Astrocyte (in vitro differentiated cells and primary cell): ENCODE measurements at regions not wholly inside any gene's neighbourhood (a gene's known extent, or its start where the extent isn't known, plus 50 kb on each side); places are given as distances from the start of the nearest gene placed in this dataset.

ENCODE experiments used
- DNase-seq: peaks from one replicate; pipeline ENCODE4 v3.0.0-alpha.2; 2010; ENCODE audit warnings: low read depth
- FAIRE-seq: peaks from 2 replicates; lab custom pipeline; 2011; peaks lifted over from hg19 to GRCh38; lab: Jason Lieb, UNC
- H2AFZ ChIP-seq: 2 replicates; pipeline ENCODE4 v1.6.0; 2012; ENCODE audit warnings: low read depth, low read length, inconsistent platforms
- H3K27ac ChIP-seq: 2 replicates; pipeline ENCODE4 v1.5.1; 2011; ENCODE audit warnings: low read depth, low read length, inconsistent platforms
- H3K27me3 ChIP-seq: 2 replicates; pipeline ENCODE4 v1.6.0; 2011; ENCODE audit warnings: low read length, inconsistent platforms; ENCODE audit not compliant: insufficient read depth
- H3K36me3 ChIP-seq: 2 replicates; pipeline ENCODE4 v1.5.1; 2011; ENCODE audit warnings: low read length, inconsistent platforms; ENCODE audit not compliant: insufficient read depth
- H3K4me1 ChIP-seq: 2 replicates; pipeline ENCODE4 v1.5.1; 2011; ENCODE audit warnings: low read length, inconsistent platforms; ENCODE audit not compliant: insufficient read depth
- H3K4me2 ChIP-seq: 2 replicates; pipeline ENCODE4 v1.6.0; 2012; ENCODE audit warnings: low read length, inconsistent platforms
- H3K4me3 ChIP-seq: 2 replicates; pipeline ENCODE4 v1.5.1; 2011; ENCODE audit warnings: low read depth, mild to moderate bottlenecking, low read length, inconsistent platforms; ENCODE audit not compliant: insufficient read depth
- H3K79me2 ChIP-seq: 2 replicates; pipeline ENCODE4 v1.6.0; 2012; ENCODE audit warnings: mild to moderate bottlenecking, low read length, inconsistent platforms; ENCODE audit not compliant: insufficient read depth
- H3K9ac ChIP-seq: 2 replicates; pipeline ENCODE4 v1.6.0; 2012; ENCODE audit warnings: mild to moderate bottlenecking, low read length, inconsistent platforms
- H3K9me3 ChIP-seq: 2 replicates; pipeline ENCODE4 v1.5.1; 2012; ENCODE audit warnings: low read depth, mild to moderate bottlenecking, low read length, inconsistent platforms; ENCODE audit not compliant: insufficient read depth
- H4K20me1 ChIP-seq: 2 replicates; pipeline ENCODE4 v1.6.0; 2012; ENCODE audit warnings: low read length, inconsistent platforms; ENCODE audit not compliant: insufficient read depth
- H3K27ac Mint-ChIP-seq: one replicate; pipeline ENCODE4 v1.8.0; 2021; ENCODE audit warnings: mild to moderate bottlenecking, mixed read lengths; ENCODE audit not compliant: unreplicated experiment
- H3K27me3 Mint-ChIP-seq: one replicate; pipeline ENCODE4 v1.8.0; 2021; ENCODE audit warnings: low read depth, mixed read lengths; ENCODE audit not compliant: unreplicated experiment
- H3K36me3 Mint-ChIP-seq: one replicate; pipeline ENCODE4 v1.8.0; 2021; ENCODE audit warnings: low read depth, mixed read lengths; ENCODE audit not compliant: unreplicated experiment
- H3K4me1 Mint-ChIP-seq: one replicate; pipeline ENCODE4 v1.8.0; 2021; ENCODE audit warnings: low read depth, mixed read lengths; ENCODE audit not compliant: unreplicated experiment
- H3K4me3 Mint-ChIP-seq: one replicate; pipeline ENCODE4 v1.8.0; 2021; ENCODE audit warnings: mild to moderate bottlenecking, moderate library complexity, mixed read lengths; ENCODE audit not compliant: unreplicated experiment
- H3K9me3 Mint-ChIP-seq: one replicate; pipeline ENCODE4 v1.8.0; 2021; ENCODE audit warnings: mild to moderate bottlenecking, mixed read lengths; ENCODE audit not compliant: unreplicated experiment
- CTCF ChIP-seq: IDR thresholded peaks from 2 replicates; pipeline ENCODE4 v1.5.1; 2011; ENCODE audit warnings: low read depth, mild to moderate bottlenecking, inconsistent platforms, low read length, moderate library complexity; ENCODE audit not compliant: insufficient read depth
- EZH2 ChIP-seq: IDR thresholded peaks from 2 replicates; pipeline ENCODE4 v1.6.1; 2012; ENCODE audit warnings: mild to moderate bottlenecking, low read length, inconsistent platforms; ENCODE audit not compliant: insufficient read depth

- Histone ChIP-seq H3K9me3 (no peaks in the 10 kb centered on the region), H3K27ac (no peak overlapping the region), H3K27me3 (no peaks in the 10 kb centered on the region), H3K4me2 (no peak overlapping the region), H3K79me2 (no peaks in the 10 kb centered on the region), H4K20me1 (no peaks in the 10 kb centered on the region), H2AFZ (no peak overlapping the region), H3K4me3 (no peak overlapping the region), H3K4me1 (no peaks in the 10 kb centered on the region), H3K9ac (no peak overlapping the region), H3K36me3 (no peaks in the 10 kb centered on the region)
- no peak overlapping the region for H3K27ac Mint-ChIP-seq
- no peak for FAIRE-seq
- H3K4me3 Mint-ChIP-seq: no peak overlapping the region
- no peaks in the 10 kb centered on the region for H3K36me3 Mint-ChIP-seq
- H3K4me1 Mint-ChIP-seq: no peaks in the 10 kb centered on the region
- DNase-seq: no peak
- H3K27me3 Mint-ChIP-seq: peaks cover 21% of the 10 kb centered on the region
- TF ChIP-seq EZH2: no peak
- no peak for TF ChIP-seq CTCF
- peaks cover 1% of the 10 kb centered on the region for H3K9me3 Mint-ChIP-seq
These were observed 524.2 kb upstream of the EEF2KMT start for GRCh38 chr16:5621826-5622225.

- no peaks in the 10 kb centered on the region for H3K79me2 ChIP-seq
- FAIRE-seq: no peak
- Mint-ChIP-seq H3K9me3 (peaks cover 1% of the 10 kb centered on the region), H3K27ac (no peak overlapping the region), H3K4me3 (no peak overlapping the region), H3K36me3 (no peaks in the 10 kb centered on the region), H3K4me1 (no peaks in the 10 kb centered on the region), H3K27me3 (peaks cover 33% of the 10 kb centered on the region)
- no peak overlapping the region for H3K27ac ChIP-seq
- no peaks in the 10 kb centered on the region for H4K20me1 ChIP-seq
- H3K27me3 ChIP-seq: no peaks in the 10 kb centered on the region
- H3K9ac ChIP-seq: no peak overlapping the region
- no peak overlapping the region for H3K4me3 ChIP-seq
- DNase-seq: no peak
- H3K4me1 ChIP-seq: no peaks in the 10 kb centered on the region
- no peak for TF ChIP-seq CTCF
- no peak for TF ChIP-seq EZH2
- H3K4me2 ChIP-seq: no peak overlapping the region
- no peaks in the 10 kb centered on the region for H3K36me3 ChIP-seq
- no peaks in the 10 kb centered on the region for H3K9me3 ChIP-seq
- no peak overlapping the region for H2AFZ ChIP-seq
These were observed 521.7 kb upstream of the EEF2KMT start for GRCh38 chr16:5619304-5619703.

GRCh38 chr16:5616841-5617240 lies 519.2 kb upstream of the EEF2KMT start:
- H3K9ac ChIP-seq: no peak overlapping the region
- H3K4me3 Mint-ChIP-seq: no peak overlapping the region
- H3K27me3 ChIP-seq: no peaks in the 10 kb centered on the region
- no peaks in the 10 kb centered on the region for H3K4me1 Mint-ChIP-seq
- H2AFZ ChIP-seq: no peak overlapping the region
- H3K36me3 Mint-ChIP-seq: no peaks in the 10 kb centered on the region
- H3K27ac Mint-ChIP-seq: no peak overlapping the region
- H3K9me3 ChIP-seq: peaks cover 3% of the 10 kb centered on the region
- H3K27ac ChIP-seq: no peak overlapping the region
- TF ChIP-seq CTCF (no peak), EZH2 (no peak)
- H4K20me1 ChIP-seq: no peaks in the 10 kb centered on the region
- H3K36me3 ChIP-seq: no peaks in the 10 kb centered on the region
- FAIRE-seq (no peak), DNase-seq (no peak)
- no peak overlapping the region for H3K4me3 ChIP-seq
- peaks cover 1% of the 10 kb centered on the region for H3K9me3 Mint-ChIP-seq
- no peak overlapping the region for H3K4me2 ChIP-seq
- H3K79me2 ChIP-seq: no peaks in the 10 kb centered on the region
- no peaks in the 10 kb centered on the region for H3K4me1 ChIP-seq
- H3K27me3 Mint-ChIP-seq: peaks cover 43% of the 10 kb centered on the region
